ENCODE measurements at regions not wholly inside any gene's neighbourhood (a gene's known extent, or its start where the extent isn't known, plus 50 kb on each side); places are given as distances from the start of the nearest gene placed in this dataset.

DNA sequence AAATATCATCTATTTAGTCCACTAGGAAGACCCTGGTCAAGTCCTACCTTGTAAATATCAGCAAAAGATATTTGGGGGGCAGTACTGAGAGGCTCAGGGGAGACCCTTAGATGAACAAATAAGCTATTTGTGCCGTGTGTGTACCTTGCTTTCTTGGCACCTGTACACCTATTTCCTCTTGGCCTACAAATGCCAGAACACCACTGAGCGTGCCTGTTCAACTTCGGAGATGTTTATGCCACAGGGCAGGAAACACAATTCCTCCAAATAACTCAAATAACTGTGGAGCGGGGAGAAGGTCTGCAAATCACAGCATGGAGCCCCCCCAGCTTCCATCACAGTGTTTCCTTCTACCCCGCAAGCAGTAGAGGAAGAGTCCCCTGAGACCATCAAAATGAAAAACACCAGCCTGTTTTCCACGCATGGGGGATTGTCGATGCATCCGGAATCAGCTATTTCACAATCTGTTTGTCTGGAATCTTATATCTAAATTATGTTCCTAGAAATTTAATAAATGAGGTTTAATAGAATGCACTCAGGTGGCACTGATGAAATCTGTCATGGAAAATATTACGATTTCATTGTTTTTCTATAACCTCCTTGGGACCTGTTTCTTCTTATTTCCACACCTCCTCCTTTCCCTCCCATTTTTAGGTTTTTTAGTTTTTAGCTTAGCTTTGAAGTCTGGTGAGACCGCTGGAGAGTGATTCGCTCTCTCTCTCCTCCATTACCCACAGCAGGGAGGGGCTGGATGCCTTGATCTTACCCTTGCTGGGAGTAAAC, 254.0 kb upstream of the SRRM4 start:
- no peak for DNase-seq
- TF ChIP-seq POLR2A (IDR thresholded peaks at IDR 0.05) (no peak), EP300 (IDR thresholded peaks at IDR 0.05) (no peak), CTCF (IDR thresholded peaks at IDR 0.05) (no peak)
- Histone ChIP-seq H3K36me3 (no peaks in the 10 kb centered on the region), H3K27me3 (no peaks in the 10 kb centered on the region), H3K4me3 (no peak overlapping the region), H3K9me3 (no peaks in the 10 kb centered on the region), H3K27ac (no peak overlapping the region), H3K4me1 (ENCODE audit: insufficient read depth) (no peaks in the 10 kb centered on the region)
- 66 to 71% (median 70%) methylated on average over 11 of the region's 11 CpGs for WGBS, 3 donors
- intact Hi-C loops (cut with DNase I) = no loop called here

DNA sequence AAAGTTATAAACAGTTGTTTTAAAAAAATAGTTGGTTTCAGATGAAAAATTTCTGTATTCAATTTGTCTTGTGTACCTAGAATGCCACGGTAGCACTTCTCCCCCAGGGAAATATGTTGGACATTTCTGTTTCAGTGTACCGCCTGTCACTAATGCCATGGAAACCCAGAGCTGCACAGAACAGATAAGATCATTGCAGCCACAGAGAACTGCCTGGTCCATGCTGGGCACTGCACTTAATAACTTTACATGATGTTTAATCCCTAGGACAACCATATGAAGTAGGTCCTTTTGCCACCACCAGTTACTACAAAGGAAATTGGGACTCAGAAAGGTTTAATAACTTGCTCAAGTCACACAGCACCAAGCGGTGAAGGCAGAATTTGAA, 253.4 kb upstream of the SRRM4 start:
- WGBS, 3 donors = 69 to 83% (median 73%) methylated on average over 3 of the region's 3 CpGs
- no peaks in the 10 kb centered on the region for H3K27me3 ChIP-seq
- no peaks in the 10 kb centered on the region for H3K36me3 ChIP-seq
- no peak overlapping the region for H3K4me3 ChIP-seq
- TF ChIP-seq POLR2A (IDR thresholded peaks at IDR 0.05) (no peak), EP300 (IDR thresholded peaks at IDR 0.05) (no peak), CTCF (IDR thresholded peaks at IDR 0.05) (no peak)
- no peak for DNase-seq
- H3K27ac ChIP-seq = no peak overlapping the region
- no peaks in the 10 kb centered on the region for H3K9me3 ChIP-seq
- intact Hi-C loops (cut with DNase I) = no loop called here
- no peaks in the 10 kb centered on the region for H3K4me1 ChIP-seq (ENCODE audit: insufficient read depth)

- Histone ChIP-seq H3K9me3 (no peaks in the 10 kb centered on the region), H3K27ac (no peak overlapping the region), H3K36me3 (no peaks in the 10 kb centered on the region), H3K27me3 (no peaks in the 10 kb centered on the region), H3K4me1 (ENCODE audit: insufficient read depth) (no peaks in the 10 kb centered on the region), H3K4me3 (no peak overlapping the region)
- no peak for TF ChIP-seq EP300 (IDR thresholded peaks at IDR 0.05)
- TF ChIP-seq CTCF (IDR thresholded peaks at IDR 0.05) = no peak
- no peak for TF ChIP-seq POLR2A (IDR thresholded peaks at IDR 0.05)
- no peak for DNase-seq
- intact Hi-C loops (cut with DNase I) = no loop called here
- 41 to 46% (median 45%) methylated on average over 7 of the region's 7 CpGs for WGBS, 3 donors
Measured at GRCh38 chr12:118734266-118734665, 247.1 kb upstream of the SRRM4 start.

DNA sequence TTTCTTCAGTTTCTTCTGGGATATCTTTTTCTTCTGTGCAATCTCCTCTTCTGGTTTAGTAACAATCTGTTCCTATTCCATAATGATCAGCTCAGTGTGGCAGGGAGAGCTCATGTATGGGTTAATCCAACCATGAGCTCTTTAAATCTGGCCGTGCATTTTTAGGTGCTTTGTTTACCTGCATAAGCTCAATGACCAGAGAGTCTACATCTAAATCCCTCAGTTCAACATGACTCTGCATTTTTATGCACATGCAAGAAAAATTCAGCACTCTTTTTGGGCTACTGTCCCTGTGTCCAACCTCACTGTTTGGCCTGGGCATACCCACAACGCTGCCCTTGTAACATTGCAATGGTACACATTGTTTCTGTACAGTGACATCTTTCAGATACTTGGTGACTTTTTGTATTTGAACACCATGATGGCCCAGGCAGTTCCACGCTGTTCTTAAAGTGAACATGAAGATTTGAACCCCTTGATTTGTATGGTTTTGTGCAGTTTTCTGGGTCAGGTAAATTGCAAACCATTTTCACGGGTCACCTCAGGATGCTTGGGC, 243.3 kb upstream of the SRRM4 start:
- no peak for DNase-seq
- no peaks in the 10 kb centered on the region for H3K36me3 ChIP-seq

More for the DNA sequence above, 243.3 kb upstream of the SRRM4 start:
- Histone ChIP-seq H3K9me3 (no peaks in the 10 kb centered on the region), H3K27ac (no peak overlapping the region), H3K27me3 (no peaks in the 10 kb centered on the region), H3K4me1 (ENCODE audit: insufficient read depth) (no peaks in the 10 kb centered on the region), H3K4me3 (no peak overlapping the region)
- intact Hi-C loops (cut with DNase I) = no loop called here
- 65 to 73% (median 68%) methylated on average over 4 of the region's 4 CpGs for WGBS, 3 donors
- TF ChIP-seq CTCF (IDR thresholded peaks at IDR 0.05) (no peak), EP300 (IDR thresholded peaks at IDR 0.05) (no peak), POLR2A (IDR thresholded peaks at IDR 0.05) (no peak)
